OCI-LY1 (cell line): ENCODE measurements at regions not wholly inside any gene's neighbourhood (a gene's known extent, or its start where the extent isn't known, plus 50 kb on each side); places are given as distances from the start of the nearest gene placed in this dataset.

ENCODE experiments used
- H2AFZ ChIP-seq: fragments of 200-600 bp; sonication (generic), shearing (Covaris generic); 2 replicates; pipeline ENCODE4 v1.6.0; 2014; ENCODE audit warnings: antibody characterized with exemption, mild to moderate bottlenecking, low read length
- H3F3A ChIP-seq: fragments of 200-600 bp; sonication (generic), shearing (Covaris generic); 2 replicates; pipeline ENCODE4 v1.6.0; 2014; ENCODE audit warnings: mild to moderate bottlenecking, antibody characterized with exemption, low read length, moderate library complexity; ENCODE audit not compliant: insufficient read depth
- H3K27ac ChIP-seq: fragments of 200-600 bp; sonication (generic); 2 replicates; pipeline ENCODE4 v1.5.1; 2014; ENCODE audit warnings: low read length, mixed run types, mild to moderate bottlenecking, low read depth; ENCODE audit not compliant: poor library complexity, severe bottlenecking
- H3K27me3 ChIP-seq: fragments of 200-600 bp; sonication (generic); 2 replicates; pipeline ENCODE4 v1.6.0; 2014; ENCODE audit warnings: antibody characterized with exemption, mild to moderate bottlenecking, low read length, moderate library complexity; ENCODE audit not compliant: insufficient read depth
- H3K36me3 ChIP-seq: fragments of 200-600 bp; sonication (generic); 2 replicates; pipeline ENCODE4 v1.6.1; 2014; ENCODE audit warnings: mild to moderate bottlenecking, antibody characterized with exemption, low read length, moderate library complexity, mixed read lengths; ENCODE audit not compliant: insufficient read depth
- H3K4me1 ChIP-seq: fragments of 200-600 bp; sonication (generic); 2 replicates; pipeline ENCODE4 v1.5.1; 2014; ENCODE audit warnings: mild to moderate bottlenecking, low read length, moderate library complexity; ENCODE audit not compliant: insufficient read depth, severe bottlenecking
- H3K4me2 ChIP-seq: fragments of 200-600 bp; sonication (generic), shearing (Covaris generic); 2 replicates; pipeline ENCODE4 v1.6.1; 2014; ENCODE audit warnings: low read length
- H3K4me3 ChIP-seq: fragments of 200-600 bp; sonication (generic); 2 replicates; pipeline ENCODE4 v1.5.1; 2014; ENCODE audit warnings: low read length, low read depth, mild to moderate bottlenecking, mixed read lengths; ENCODE audit not compliant: poor library complexity, severe bottlenecking
- H3K79me2 ChIP-seq: fragments of 200-600 bp; shearing (Covaris generic); 2 replicates; pipeline ENCODE4 v1.6.1; 2016; ENCODE audit warnings: mixed run types, low read length, mixed read lengths; ENCODE audit not compliant: insufficient read depth
- H3K9ac ChIP-seq: fragments of 200-600 bp; sonication (generic), shearing (Covaris generic); 2 replicates; pipeline ENCODE4 v1.6.1; 2014; ENCODE audit warnings: mild to moderate bottlenecking, low read length, mixed read lengths
- H3K9me2 ChIP-seq: fragments of 200-600 bp; sonication (generic), shearing (Covaris generic); 2 replicates; pipeline ENCODE4 v1.6.1; 2014; ENCODE audit warnings: low read depth, mild to moderate bottlenecking, low read length, mixed read lengths
- H3K9me3 ChIP-seq: fragments of 200-600 bp; shearing (Covaris generic); 2 replicates; pipeline ENCODE4 v1.6.1; 2014; ENCODE audit warnings: low read length, mixed read lengths
- H4K20me1 ChIP-seq: fragments of 200-600 bp; sonication (generic), shearing (Covaris generic); 2 replicates; pipeline ENCODE4 v1.6.0; 2016; ENCODE audit warnings: mild to moderate bottlenecking, low read length; ENCODE audit not compliant: insufficient read depth
- EZH2 ChIP-seq: fragments of 200-600 bp; sonication (generic), shearing (Covaris generic); IDR thresholded peaks from 2 replicates; pipeline ENCODE4 v1.8.0; 2017; ENCODE audit warnings: borderline replicate concordance, mixed run types, mild to moderate bottlenecking, antibody characterized with exemption, low read length, moderate library complexity, mixed read lengths
- TF ChIP-seq, protein P1 (sequence below): fragments of 200-600 bp; sonication (generic), shearing (Covaris generic); IDR thresholded peaks from 2 replicates; pipeline ENCODE4 v1.5.1; 2017; ENCODE audit warnings: mild to moderate bottlenecking, antibody characterized with exemption, low read length, moderate library complexity, mixed read lengths

DNA sequence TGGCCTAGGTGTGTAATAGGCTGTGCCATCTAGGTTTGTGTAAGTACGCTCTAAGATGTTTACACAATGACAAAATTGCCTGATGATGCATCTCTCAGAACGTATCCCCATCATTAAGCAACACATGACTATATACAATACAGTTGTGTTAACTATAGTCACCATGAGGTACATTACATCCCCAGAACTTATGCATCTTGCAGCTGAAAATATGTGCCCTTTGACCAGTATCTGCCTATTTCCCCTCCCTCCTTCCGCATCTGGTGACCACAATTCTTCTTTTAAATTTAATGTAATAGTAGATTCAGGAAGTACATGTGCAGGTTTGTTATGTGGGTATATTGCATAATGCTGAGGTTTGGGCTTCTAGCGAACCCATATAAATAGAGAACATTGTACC lies 239.8 kb upstream of the IL1RAPL1 start:
- H3K27me3 ChIP-seq = no peaks in the 10 kb centered on the region
- H4K20me1 ChIP-seq = no peaks in the 10 kb centered on the region
- H3K9me3 ChIP-seq = no peaks in the 10 kb centered on the region
- H3F3A ChIP-seq = no peaks in the 10 kb centered on the region
- H3K9me2 ChIP-seq = no peaks in the 10 kb centered on the region
- no peaks in the 10 kb centered on the region for H3K4me1 ChIP-seq
- H3K4me3 ChIP-seq = no peak overlapping the region
- H2AFZ ChIP-seq = no peak overlapping the region
- H3K9ac ChIP-seq = no peak overlapping the region
- no peaks in the 10 kb centered on the region for H3K79me2 ChIP-seq
- H3K36me3 ChIP-seq = no peaks in the 10 kb centered on the region
- H3K4me2 ChIP-seq = no peak overlapping the region
- TF ChIP-seq EZH2 = no peak
- TF ChIP-seq, protein P1, sequence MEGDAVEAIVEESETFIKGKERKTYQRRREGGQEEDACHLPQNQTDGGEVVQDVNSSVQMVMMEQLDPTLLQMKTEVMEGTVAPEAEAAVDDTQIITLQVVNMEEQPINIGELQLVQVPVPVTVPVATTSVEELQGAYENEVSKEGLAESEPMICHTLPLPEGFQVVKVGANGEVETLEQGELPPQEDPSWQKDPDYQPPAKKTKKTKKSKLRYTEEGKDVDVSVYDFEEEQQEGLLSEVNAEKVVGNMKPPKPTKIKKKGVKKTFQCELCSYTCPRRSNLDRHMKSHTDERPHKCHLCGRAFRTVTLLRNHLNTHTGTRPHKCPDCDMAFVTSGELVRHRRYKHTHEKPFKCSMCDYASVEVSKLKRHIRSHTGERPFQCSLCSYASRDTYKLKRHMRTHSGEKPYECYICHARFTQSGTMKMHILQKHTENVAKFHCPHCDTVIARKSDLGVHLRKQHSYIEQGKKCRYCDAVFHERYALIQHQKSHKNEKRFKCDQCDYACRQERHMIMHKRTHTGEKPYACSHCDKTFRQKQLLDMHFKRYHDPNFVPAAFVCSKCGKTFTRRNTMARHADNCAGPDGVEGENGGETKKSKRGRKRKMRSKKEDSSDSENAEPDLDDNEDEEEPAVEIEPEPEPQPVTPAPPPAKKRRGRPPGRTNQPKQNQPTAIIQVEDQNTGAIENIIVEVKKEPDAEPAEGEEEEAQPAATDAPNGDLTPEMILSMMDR = no peak
- H3K27ac ChIP-seq = no peak overlapping the region

DNA sequence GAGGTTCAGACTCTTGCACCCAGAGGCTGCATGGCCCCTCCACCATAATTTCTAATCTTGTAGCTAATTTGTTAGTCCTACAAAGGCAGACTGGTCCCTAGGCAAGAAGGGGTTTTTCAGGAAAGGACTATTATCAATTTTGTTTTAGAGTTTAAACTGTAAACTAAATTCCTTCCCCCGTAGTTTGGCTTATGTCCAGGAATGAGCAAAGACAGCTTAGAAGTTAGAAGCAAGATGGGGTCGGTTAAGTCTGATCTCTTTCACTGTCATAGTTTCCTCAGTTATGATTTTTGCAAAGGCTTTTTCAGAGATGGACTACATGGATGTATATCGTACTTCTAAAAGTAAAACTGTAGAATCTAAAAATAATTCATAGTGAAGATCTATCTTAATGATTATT lies 258.1 kb upstream of the IL1RAPL1 start:
- Histone ChIP-seq H3K4me3 (no peak overlapping the region), H3K4me1 (no peaks in the 10 kb centered on the region), H3K36me3 (no peaks in the 10 kb centered on the region), H3K9me3 (no peaks in the 10 kb centered on the region), H3K27ac (no peak overlapping the region), H3K9ac (no peak overlapping the region), H3K27me3 (no peaks in the 10 kb centered on the region), H3K4me2 (no peak overlapping the region), H2AFZ (no peak overlapping the region), H3K9me2 (no peaks in the 10 kb centered on the region), H3K79me2 (no peaks in the 10 kb centered on the region), H3F3A (no peaks in the 10 kb centered on the region), H4K20me1 (no peaks in the 10 kb centered on the region)
- TF ChIP-seq EZH2 = no peak
- TF ChIP-seq, protein P1 = no peak

DNA sequence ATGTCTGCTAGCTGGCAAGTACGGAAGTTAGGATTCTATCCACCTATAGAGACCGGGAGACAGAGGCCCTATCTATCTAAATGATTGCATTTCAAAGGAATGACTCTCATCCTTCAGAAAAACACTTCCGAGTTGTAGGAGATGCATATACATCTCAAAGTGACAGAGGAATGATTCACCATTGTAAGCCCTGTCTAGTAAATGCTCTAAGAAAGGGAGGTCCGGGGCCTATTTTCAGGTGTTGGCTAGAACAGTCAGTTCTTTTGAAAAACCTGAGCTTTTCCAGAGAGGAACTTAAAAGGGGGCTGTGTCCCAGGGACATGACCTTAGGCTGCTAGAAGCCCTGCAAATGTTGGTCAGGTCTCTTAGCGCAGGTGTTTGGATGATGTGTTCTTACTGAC lies 262.9 kb upstream of the IL1RAPL1 start:
- H2AFZ ChIP-seq = no peak overlapping the region
- no peaks in the 10 kb centered on the region for H3K9me2 ChIP-seq
- H3K9me3 ChIP-seq = no peaks in the 10 kb centered on the region
- H3K4me1 ChIP-seq = no peaks in the 10 kb centered on the region
- H3F3A ChIP-seq = no peaks in the 10 kb centered on the region
- no peaks in the 10 kb centered on the region for H3K79me2 ChIP-seq
- H3K27me3 ChIP-seq = no peaks in the 10 kb centered on the region
- H3K9ac ChIP-seq = no peak overlapping the region
- H3K4me2 ChIP-seq = no peak overlapping the region
- no peak overlapping the region for H3K4me3 ChIP-seq
- H3K36me3 ChIP-seq = no peaks in the 10 kb centered on the region
- TF ChIP-seq, protein P1 = no peak
- TF ChIP-seq EZH2 = no peak
- no peak overlapping the region for H3K27ac ChIP-seq
- H4K20me1 ChIP-seq = no peaks in the 10 kb centered on the region
